HG02970 (cell line): ENCODE measurements at regions not wholly inside any gene's neighbourhood (a gene's known extent, or its start where the extent isn't known, plus 50 kb on each side); places are given as distances from the start of the nearest gene placed in this dataset.
"Not testable (repeated sequence)": the region's sequence is repeated elsewhere in the genome, so short reads cannot be mapped to it uniquely, and the experiment has no call there.

Experiments used
- ATAC-seq: cut with Tn5 transposase; IDR thresholded peaks from one replicate; pipeline ENCODE4 v1.9.1; 2021; ENCODE audit warnings: mild to moderate bottlenecking, moderate library complexity, moderate number of reproducible peaks; ENCODE audit not compliant: unreplicated experiment, low FRiP score

DNA sequence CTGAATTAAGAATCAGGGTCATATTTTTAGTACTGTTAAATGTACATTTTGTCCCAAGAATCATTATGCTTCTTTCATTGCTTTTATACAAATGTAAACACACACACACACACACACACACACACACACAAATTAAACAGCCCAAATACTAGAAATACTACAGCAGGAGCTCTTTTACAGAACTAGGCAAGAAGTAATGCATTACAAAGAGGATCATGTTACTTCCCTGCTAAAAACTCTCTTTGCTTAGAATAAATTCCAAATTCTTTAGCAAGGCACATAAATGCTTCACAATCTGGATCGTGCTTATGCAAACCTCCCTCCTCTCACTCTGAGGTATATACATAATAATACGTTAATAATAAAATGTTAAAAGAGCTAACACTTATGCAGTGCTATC is 720.4 kb upstream of the ADGRL4 start:
- no peak for ATAC-seq

DNA sequence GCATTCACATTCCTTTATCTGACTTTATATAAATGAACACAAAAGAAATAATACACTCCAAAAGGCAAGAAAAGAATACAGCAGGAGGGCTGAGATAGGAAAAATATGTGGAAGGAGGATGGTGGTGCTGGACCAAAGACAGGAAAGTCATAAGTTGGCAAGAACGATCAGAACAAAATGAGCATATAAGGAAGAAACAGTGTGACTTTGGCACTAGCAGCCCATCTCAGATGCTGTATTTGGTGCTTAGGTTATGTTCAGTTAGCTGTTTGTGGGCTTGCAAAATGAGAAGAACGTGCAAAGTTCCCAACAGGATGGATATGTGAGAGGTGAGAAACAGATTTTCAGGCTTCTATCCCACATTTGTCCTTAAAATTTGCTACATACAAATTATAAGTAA is 719.8 kb upstream of the ADGRL4 start:
- ATAC-seq = no peak

DNA sequence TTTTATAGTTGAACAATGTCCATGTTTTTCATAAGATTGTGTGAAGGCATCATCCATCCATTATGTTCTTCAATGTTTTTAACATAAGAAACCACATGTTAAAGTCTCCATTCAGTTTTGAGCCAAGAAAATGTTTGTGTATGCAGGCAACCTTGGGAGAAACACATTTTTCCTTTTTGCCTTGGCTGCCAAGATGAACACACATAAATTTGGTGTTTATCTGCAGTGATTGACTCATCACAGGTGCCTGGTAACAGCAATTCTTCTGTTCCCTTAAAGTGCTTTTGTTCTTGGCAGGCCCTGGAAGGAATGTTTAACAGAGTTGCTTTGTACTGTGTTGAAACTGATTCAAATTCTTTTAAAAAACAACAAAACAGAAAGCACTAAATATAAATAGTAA is 709.9 kb upstream of the ADGRL4 start:
- ATAC-seq = no peak

DNA sequence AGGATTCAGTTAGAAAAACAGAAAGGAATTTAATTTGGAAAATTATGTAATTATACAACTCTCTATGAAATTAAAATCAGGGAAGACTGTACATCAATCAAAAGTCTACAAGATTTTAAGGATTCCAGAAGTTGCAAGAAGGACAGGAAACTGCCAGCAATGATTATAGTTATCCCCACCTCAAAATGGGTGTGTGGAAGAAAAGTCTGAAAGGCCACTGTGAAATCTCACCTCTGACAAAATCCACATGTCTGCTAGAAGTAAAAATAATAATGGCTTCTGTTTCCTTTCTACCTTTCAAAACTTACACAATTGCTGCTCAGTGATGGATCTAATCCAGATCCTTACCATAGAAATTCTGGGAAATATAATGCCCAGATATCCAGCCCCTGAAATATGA is 708.1 kb upstream of the ADGRL4 start:
- no peak for ATAC-seq

DNA sequence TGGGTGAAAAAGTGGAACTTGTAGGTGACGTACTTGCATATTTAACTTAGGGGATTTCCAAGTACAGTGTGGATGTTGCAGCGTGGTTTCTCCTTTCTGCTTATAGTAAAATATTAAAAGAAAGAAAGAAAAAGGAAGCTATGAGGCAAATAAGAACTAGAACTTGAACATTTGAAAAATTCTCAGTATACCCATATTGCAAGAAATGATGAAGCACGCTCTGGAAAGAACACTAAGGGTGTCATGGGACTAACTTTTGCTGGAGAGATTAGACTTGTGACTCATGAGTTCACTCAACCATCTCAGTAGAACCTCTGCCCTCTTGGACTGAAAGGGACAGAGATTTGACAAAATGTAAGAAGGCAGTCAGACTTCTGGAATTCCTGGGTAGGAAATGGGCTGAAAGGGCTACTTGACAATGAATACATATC is 704.5 kb upstream of the ADGRL4 start:
- peak; percentile 95 for ATAC-seq

DNA sequence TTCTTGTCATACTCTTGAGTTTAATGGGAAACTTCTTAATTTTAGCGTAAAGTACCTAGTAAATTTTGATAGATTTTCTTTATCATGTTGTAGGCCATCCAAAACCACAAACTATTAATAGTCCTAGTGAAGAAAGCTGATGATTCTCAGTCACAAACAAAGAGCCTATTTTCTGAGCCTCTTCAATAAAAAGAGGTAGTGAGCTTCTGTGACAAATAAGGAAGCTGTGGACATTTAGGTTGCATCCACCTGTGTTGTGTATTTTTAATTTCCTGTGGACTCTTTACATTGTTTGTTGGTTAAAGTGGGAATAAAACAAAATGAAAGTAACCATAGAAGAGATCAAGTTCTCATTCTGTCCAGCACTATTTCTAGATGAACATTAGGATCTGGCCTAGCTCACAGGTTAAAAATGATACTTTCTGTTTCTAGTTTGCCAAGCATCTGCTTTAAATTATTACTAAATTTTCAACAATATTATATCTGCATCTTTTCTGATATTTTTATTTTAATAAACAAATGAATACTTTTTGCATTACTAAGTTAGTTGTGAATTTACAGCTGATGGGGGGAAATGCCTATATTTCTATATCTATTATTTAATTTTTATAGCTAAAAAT is 702.2 kb upstream of the ADGRL4 start:
- ATAC-seq = no peak

DNA sequence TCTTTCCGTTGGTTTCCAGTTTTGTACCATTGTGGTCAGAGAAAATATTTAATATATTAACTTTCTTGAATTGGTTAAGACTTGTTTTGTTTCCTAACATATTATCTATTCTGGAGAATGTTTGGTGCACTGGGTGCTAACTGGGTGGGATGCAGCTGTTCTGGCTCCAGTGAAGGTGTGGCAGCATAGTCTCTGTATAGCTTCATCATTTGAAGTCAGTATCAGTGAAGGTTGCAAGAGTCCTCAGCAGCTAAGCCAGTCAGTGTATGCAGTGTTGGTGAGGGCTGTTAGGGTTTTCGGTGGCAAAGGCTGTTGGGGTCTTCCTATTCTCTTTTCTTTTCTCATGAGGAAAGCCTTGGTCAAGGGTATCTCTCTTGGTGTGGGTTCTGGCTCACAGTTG is 698.7 kb upstream of the ADGRL4 start:
- ATAC-seq = no peak

DNA sequence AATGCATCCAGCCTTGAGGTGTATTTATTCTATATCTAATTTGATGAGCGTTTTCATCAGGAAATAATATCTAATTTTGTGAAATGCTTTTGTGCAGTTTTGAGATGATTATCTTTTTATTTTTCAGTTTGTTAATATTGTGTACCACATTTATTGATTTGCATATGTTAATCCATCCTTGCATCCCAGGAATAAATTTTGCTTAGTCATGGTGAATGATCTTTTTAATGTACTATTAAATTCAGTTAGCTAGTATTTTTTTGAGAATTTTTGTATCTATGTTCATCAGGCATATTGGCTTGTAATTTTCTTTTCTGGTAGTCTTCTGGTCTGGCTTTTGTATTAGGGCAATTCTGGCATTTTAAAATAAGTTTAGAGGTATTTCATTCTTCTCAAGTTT is 697.5 kb upstream of the ADGRL4 start:
- ATAC-seq = no peak

DNA sequence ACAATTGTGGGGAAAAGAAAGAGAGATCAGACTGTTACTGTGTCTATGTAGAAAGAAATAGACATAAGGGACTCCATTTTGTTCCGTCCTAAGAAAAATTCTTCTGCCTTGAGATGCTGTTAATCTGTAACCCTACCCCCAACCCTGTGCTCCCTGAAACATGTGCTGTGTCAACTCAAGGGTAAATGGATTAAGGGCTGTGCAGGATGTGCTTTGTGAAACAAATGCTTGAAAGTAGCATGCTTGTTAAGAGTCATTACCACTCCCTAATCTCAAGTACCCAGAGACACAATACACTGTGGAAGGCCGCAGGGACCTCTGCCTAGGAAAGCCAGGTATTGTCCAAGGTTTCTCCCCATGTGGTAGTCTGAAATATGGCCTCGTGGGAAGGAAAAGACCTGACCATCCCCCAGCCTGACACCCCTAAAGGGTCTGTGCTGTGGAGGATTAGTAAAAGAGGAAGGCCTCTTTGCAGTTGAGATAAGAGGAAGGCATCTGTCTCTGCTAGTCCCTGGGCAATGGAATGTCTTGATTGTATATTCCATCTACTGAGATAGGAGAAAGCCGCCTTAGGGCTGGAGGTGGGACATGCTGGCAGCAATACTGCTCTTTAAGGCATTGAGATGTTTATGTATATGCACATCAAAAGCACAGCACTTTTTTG is 695.9 kb upstream of the ADGRL4 start:
- not testable (repeated sequence) for ATAC-seq

DNA sequence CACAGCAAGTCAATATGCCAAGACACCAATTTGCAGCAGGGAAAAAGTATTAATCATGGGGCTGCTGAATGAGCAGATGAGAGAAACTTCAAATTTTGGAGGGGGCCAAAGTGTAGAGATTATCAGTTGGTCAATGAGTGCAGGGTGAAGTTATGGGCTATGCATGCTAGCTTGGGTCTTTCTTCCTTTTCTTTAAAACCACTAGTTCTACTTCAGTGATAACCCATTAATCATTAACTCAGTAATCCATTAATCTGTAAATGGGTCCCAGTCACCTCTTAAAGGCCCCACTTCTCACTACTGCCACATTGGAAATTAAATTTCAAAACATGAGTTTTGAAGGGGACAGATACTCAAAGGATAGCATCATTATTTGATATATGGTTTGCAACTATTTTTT is 688.6 kb upstream of the ADGRL4 start:
- ATAC-seq = peak; percentile 96

DNA sequence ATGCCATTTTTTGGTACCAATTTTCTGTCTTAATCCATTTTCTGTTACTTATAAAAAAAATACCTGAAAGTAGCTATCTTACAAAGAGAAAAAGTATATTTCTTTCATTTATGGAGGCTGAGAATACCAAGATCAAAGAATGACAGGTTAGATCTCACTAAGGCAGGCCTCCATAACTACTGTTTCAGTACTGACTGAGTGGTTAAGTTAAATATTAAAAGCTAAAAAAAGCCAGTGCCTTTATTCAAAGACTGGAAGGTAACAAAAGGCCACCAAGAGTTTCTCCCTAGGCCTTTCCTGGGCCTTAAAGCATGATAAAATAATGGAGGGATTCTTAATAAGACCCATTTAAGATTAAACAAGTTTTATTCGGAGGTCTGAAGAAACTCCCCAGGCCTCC is 687.7 kb upstream of the ADGRL4 start:
- ATAC-seq = peak; percentile 51

DNA sequence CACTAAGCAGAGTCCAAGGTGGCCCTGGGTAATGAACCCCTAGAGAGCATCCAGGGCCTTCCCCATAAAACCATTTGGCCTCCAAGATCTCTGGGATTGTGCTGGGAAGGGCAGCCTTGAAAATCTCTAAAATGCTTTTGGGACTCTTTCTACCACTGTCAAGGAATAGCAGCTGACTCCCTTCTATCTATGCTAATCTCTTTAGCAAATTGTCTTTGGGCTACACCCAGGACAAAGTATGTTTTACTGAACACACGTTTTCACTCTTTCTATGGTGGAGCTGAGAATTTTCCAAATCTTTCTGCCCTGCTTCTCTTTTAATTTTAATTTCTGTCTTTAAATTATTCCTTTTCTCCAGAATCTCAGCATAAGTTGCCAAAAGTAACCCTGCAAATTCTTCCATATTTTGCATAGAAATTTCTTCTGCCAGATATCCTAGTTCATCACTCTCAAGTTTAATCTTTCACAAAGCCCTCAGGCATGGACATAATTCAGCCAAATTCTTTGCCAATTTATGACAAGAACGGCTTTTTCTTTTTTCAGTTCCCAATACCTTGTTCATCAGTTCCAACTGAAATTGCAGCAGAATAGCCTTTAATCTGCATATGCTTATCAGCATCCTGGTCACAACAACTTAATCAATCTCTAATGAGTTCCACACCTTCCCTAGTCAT is 687.0 kb upstream of the ADGRL4 start:
- ATAC-seq = no peak

DNA sequence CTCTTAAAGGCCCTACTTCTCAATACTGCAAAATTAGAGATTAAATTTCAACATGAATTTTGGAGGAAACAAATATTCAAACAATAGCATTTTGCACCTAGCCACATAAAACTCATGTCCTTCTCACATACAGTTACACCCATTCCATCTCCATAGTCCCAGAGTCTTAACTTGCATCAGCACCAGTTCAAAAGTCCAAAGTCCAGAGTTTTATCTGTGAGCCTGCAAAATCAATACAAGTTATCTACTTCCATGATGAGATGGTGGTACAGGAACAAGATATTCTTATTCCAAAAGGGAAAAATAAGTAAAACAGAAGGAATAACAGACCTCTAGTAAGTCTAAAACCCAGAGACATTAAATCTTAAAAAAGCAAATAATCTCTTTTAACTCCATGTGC is 686.0 kb upstream of the ADGRL4 start:
- no peak for ATAC-seq

DNA sequence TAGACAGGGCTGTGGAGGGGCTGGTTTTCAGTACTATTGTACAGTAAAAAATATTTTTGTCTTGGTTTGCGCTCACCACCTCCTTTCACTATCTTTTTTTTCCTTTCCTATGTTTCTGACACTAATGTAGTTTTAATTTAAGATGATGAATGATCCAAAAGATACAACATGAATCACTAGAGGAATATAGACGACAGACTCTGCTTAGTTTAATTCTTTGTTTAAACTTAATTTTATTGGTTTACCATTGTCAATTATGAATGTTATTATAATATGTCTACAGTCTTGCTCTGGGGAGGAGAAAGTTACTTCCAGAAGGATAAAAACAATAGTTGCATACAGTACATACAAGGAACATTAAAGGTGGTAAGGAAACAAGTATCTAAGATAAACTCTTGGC is 682.4 kb upstream of the ADGRL4 start:
- ATAC-seq = no peak

DNA sequence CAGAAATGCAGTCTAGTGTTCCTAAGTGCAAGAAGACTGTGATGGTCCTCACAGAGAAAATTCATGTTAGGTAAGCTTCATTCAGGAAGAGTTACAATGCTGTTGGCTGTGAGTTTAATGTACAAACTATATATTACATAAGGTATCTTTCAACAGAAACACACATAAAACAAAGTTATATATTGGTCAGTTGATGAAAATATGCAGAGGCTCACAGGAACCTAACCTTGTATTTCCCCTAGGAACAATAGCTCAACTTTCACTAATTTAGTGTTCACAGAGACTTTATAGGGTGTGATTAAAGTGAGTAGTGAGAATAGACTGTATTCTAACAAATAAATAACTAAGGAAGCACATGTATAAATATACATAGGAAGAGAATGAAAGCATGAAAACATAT is 676.9 kb upstream of the ADGRL4 start:
- no peak for ATAC-seq

DNA sequence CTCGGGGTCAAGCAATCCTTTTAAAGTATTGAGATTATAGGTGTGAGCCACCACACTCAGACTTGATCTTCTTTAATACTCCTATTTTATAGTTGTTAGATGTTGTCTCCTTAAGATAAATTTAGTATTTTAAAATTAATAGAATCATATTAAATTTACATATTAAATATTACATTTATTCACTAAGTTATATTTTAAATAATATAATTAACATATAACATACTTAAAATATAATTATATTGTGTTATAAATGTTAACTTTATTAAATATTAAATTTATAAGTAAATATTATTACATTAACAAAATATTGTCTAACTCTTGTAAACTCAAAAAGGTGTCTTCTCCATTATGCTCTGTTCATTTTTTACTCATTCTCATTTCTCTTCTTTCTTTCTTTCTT is 675.9 kb upstream of the ADGRL4 start:
- no peak for ATAC-seq

DNA sequence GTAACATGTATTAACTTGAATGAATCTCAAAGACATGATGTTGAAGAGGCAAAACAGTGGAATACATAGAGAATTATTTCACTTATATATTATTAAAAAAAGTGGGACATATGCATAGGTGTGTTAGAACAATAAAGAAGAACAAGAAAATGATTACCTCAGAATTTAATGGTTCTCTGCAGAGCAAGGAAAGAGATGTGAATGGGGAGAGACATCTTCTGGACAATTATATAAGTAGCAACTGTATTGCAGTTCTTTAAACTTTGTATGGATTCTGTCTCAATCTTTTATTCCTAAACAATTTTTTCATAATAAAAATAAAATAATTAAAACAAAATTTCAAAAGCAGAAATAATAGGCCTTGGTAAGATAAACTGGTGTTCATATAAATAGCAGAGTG is 674.9 kb upstream of the ADGRL4 start:
- ATAC-seq = no peak

DNA sequence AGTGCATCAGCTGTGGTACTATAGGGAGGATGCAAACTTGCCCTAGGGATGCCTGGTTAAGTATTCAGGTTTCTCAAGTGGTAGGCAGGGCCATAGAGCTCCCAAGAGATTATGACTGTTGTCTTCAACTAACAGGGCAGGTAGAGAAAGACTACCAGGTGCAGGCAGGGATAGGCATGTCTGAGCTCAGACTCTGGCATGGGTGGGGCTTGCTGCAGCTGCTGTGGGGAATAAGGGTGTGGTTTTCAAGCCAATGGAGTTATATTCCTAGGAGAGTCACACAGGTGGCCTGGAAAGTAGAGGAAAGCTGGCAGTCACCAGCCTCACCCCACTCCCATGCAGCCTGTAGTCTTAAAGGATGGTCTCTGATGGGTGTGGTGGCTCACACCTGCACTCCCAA is 673.4 kb upstream of the ADGRL4 start:
- ATAC-seq = no peak

DNA sequence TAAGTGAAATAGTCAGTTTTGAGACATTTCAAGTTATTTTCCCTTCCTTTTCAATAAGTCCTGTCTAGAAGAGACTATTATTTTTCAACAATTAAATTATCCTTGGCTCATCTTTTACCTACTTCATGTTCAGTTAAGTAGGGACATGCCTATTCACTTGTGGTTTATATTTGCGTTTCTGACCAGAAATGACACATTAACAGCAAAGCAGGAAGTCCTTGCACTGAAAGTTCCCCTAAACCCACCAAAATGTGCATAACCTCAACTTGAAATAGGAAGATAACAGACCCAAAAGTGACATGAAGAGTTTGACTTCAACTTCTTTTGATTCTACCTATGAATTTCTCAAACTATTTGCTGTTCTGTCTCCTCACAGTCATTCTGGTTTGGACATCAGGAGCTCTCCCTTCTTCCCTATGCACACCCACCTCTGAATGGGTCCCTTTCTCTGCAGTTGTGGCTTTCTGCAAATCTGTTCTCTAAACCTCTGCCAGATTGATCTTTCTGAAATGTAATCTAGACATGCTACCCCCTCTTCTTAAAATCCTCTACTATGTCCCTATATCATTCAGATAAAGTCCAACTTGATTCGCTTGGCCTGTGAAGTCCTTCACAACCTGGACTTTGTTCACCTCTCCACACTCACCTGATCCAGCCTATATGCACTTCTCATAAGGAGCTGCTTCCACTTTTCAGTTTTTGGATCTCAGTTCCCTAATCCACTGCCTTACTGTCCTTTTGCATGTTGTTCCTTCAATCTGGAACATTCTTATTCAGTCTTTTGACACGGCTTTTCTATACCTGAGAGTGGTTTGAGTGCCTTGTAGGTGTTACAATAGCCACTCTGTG is 661.5 kb upstream of the ADGRL4 start:
- ATAC-seq = peak; percentile 93

DNA sequence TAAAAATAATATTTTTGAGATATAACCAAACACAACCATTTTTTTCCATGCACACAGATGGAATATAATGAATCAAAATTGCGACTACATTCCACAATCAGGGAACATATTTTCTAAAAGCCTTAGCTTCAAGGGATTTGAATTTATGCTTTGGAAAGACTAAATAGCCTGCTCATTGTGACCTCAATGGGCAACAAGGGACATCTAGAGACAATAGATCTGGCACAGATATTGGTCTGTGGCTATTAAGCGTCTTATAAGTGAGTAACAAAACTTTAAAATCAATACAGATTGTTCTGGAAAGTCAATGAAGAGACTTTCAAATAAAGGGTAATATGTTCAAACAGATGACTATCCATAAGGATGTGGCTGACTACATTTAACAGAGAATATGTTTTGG is 660.6 kb upstream of the ADGRL4 start:
- no peak for ATAC-seq

DNA sequence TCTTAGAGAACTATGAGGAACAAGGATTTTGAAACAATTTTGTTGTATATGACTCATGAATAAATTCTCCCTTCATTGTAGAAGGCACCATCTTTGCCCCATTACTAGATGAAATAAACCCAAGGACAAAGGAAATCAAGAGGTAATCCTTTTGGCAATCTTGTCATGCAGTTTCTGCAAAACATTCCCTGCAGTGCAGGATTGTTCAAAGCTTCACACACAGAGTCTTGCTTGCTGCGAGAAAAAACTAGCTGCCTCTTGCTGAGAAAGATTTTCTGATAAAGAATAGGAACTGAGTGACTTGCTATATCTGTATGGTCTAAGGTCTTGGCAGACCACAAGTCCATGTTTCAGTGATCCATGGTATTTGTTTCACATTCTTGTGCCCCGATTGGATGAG is 657.4 kb upstream of the ADGRL4 start:
- ATAC-seq = no peak
